ENCODE measurements at regions not wholly inside any gene's neighbourhood (a gene's known extent, or its start where the extent isn't known, plus 50 kb on each side); places are given as distances from the start of the nearest gene placed in this dataset.

GRCh38 chr7:25646726-25647413 is 418.6 kb upstream of the NPVF start:
- TF ChIP-seq CTCF (conservative IDR thresholded peaks at IDR 0.05; ENCODE audit: low read length), result no peak
- no peak for TF ChIP-seq EZH2phosphoT487 (IDR thresholded peaks at IDR 0.05; ENCODE audit: borderline replicate concordance, low read depth, low read length)

Data from OCI-LY7 (cell line).